ENCODE measurements at regions not wholly inside any gene's neighbourhood (a gene's known extent, or its start where the extent isn't known, plus 50 kb on each side); places are given as distances from the start of the nearest gene placed in this dataset.

GRCh38 chr10:121076776-121077715 lies 225.9 kb downstream of the WDR11 start:
- DNase-seq: no peak

GRCh38 chr10:121078036-121078435 lies 226.9 kb downstream of the WDR11 start:
- no peak for DNase-seq

GRCh38 chr10:121078672-121079102 lies 227.5 kb downstream of the WDR11 start:
- DNase-seq: no peak

- DNase-seq: no peak
These were observed 228.1 kb downstream of the WDR11 start for GRCh38 chr10:121079226-121079625.

- DNase-seq: no peak
These were observed 229.2 kb downstream of the WDR11 start for GRCh38 chr10:121080281-121080891.

- DNase-seq: no peak
These were observed 230.1 kb downstream of the WDR11 start for GRCh38 chr10:121081306-121081705.

GRCh38 chr10:121082984-121083383 lies 231.8 kb downstream of the WDR11 start:
- no peak for DNase-seq

- no peak for DNase-seq
These were observed 233.0 kb downstream of the WDR11 start for GRCh38 chr10:121084016-121084674.

GRCh38 chr10:121084675-121085070 lies 233.5 kb downstream of the WDR11 start:
- no peak for DNase-seq

- no peak for DNase-seq
These were observed 234.2 kb downstream of the WDR11 start for GRCh38 chr10:121085367-121085766.

GRCh38 chr10:121087129-121087528 lies 236.0 kb downstream of the WDR11 start:
- no peak for DNase-seq

GRCh38 chr10:121087688-121088087 lies 236.5 kb downstream of the WDR11 start:
- no peak for DNase-seq

GRCh38 chr10:121088524-121088923 lies 237.4 kb downstream of the WDR11 start:
- DNase-seq: no peak

- DNase-seq: no peak
These were observed 238.3 kb downstream of the WDR11 start for GRCh38 chr10:121089434-121089833.

- DNase-seq: no peak
These were observed 241.0 kb downstream of the WDR11 start for GRCh38 chr10:121091961-121092719.

- no peak for DNase-seq
These were observed 241.5 kb downstream of the WDR11 start for GRCh38 chr10:121092720-121093095.

- DNase-seq: no peak
These were observed 245.7 kb downstream of the WDR11 start for GRCh38 chr10:121096617-121097431.

GRCh38 chr10:121098211-121098610 lies 247.0 kb downstream of the WDR11 start:
- no peak for DNase-seq

GRCh38 chr10:121098751-121099150 lies 247.6 kb downstream of the WDR11 start:
- DNase-seq: no peak

- no peak for DNase-seq
These were observed 248.0 kb downstream of the WDR11 start for GRCh38 chr10:121099181-121099580.

GRCh38 chr10:121099592-121099991 lies 248.4 kb downstream of the WDR11 start:
- DNase-seq: no peak

- no peak for DNase-seq
These were observed 250.4 kb downstream of the WDR11 start for GRCh38 chr10:121101561-121101960.
